Upper lobe of left lung (tissue), 6 donors: ENCODE measurements at regions not wholly inside any gene's neighbourhood (a gene's known extent, or its start where the extent isn't known, plus 50 kb on each side); places are given as distances from the start of the nearest gene placed in this dataset.
A peak's percentile ranks its signal among the peaks of the same experiment; 100 is the strongest.
"Not testable (repeated sequence)": the region's sequence is repeated elsewhere in the genome, so short reads cannot be mapped to it uniquely, and the experiment has no call there.

Experiments used
- ATAC-seq, 2 donors: fragments of 200-7000 bp; cut with Tn5 transposase; one replicate each; pipeline ENCODE4 v1.9.1; 2022; ENCODE audit warnings: mild to moderate bottlenecking in 2 of 2, moderate library complexity in 2 of 2; ENCODE audit not compliant: low FRiP score in 2 of 2
- DNase-seq, 2 donors: peaks; one replicate each; pipeline ENCODE4 v3.0.0-alpha.2; 2019 to 2020
- H3K27ac ChIP-seq, 4 donors: fragments of 200-600 bp; sonication (generic); one replicate each; pipeline ENCODE4 v1.5.1; 2016 to 2019
- H3K27me3 ChIP-seq, 4 donors: fragments of 200-600 bp; sonication (generic); one replicate each; pipeline ENCODE4 v1.5.1; 2017 to 2019
- H3K36me3 ChIP-seq, 4 donors: fragments of 200-600 bp; sonication (generic); one replicate each; pipeline ENCODE4 v1.5.1; 2016 to 2019
- H3K4me1 ChIP-seq, 4 donors: fragments of 200-600 bp; sonication (generic); one replicate each; pipeline ENCODE4 v1.5.1; 2018 to 2019
- H3K4me3 ChIP-seq, 4 donors: fragments of 200-600 bp; sonication (generic); one replicate each; pipeline ENCODE4 v1.5.1; 2017 to 2019; ENCODE audit warnings: mild to moderate bottlenecking in 2 of 4, moderate library complexity in 1 of 4
- H3K9me3 ChIP-seq, 4 donors: fragments of 200-600 bp; sonication (generic); one replicate each; pipeline ENCODE4 v1.5.1; 2018 to 2019
- CTCF ChIP-seq, 6 experiments: fragments of 450-650 bp in 4 of 6; fragments of 200-600 bp in 2 of 6; sonication (generic) in 2 of 6; IDR thresholded peaks; one replicate each; pipeline ENCODE4 v1.5.1; 2016 to 2019; ENCODE audit warnings: antibody characterized with exemption in 6 of 6
- EP300 ChIP-seq, 4 donors: sonication (generic); formaldehyde crosslinking; IDR thresholded peaks; one replicate each; pipeline ENCODE4 v1.5.1; 2017; ENCODE audit warnings: antibody characterized with exemption in 4 of 4, control low read depth in 2 of 4
- POLR2A ChIP-seq, 4 donors: fragments of 450-650 bp; IDR thresholded peaks; one replicate each; pipeline ENCODE4 v1.5.1; 2016 to 2017; ENCODE audit warnings: antibody characterized with exemption in 4 of 4, mild to moderate bottlenecking in 2 of 4
- POLR2AphosphoS5 ChIP-seq, 2 donors: sonication (generic); formaldehyde crosslinking; IDR thresholded peaks; one replicate each; pipeline ENCODE4 v1.5.1; 2017; ENCODE audit warnings: antibody characterized with exemption in 2 of 2
- WGBS, 2 donors: methylation state at CpG; one replicate each; pipeline ENCODE4 v1.1.5; 2017 to 2018; 5-methylcytosine and 5-hydroxymethylcytosine counted together
- donor health status: DM: no; HTN: no; CAD: no; lungs with moderate emphysema.
- donor health status: DM: no; HTN: yes; CAD: no; lungs with severe emphysema.

GRCh38 chr12:74663958-74664357, 126.3 kb downstream of the ATXN7L3B start:
- H3K27ac ChIP-seq = no peak overlapping the region
- TF ChIP-seq POLR2A (IDR thresholded peaks at IDR 0.05) = no peak
- no peak for TF ChIP-seq CTCF (IDR thresholded peaks at IDR 0.05)
- TF ChIP-seq POLR2AphosphoS5 (IDR thresholded peaks at IDR 0.05) = no peak
- TF ChIP-seq EP300 (IDR thresholded peaks at IDR 0.05) = no peak
- no peaks in the 10 kb centered on the region for H3K4me1 ChIP-seq
- ATAC-seq (no peak), DNase-seq (peak in 1 of 2 donors; percentile 67)
- 96 to 98% methylated on average over 10 to 20 of the region's 20 CpGs for WGBS, 2 donors
- no peaks in the 10 kb centered on the region for H3K36me3 ChIP-seq
- no peaks in the 10 kb centered on the region for H3K27me3 ChIP-seq
- no peaks in the 10 kb centered on the region for H3K9me3 ChIP-seq
- no peak overlapping the region for H3K4me3 ChIP-seq

- Histone ChIP-seq H3K27ac (no peak overlapping the region), H3K4me3 (no peak overlapping the region), H3K36me3 (no peaks in the 10 kb centered on the region), H3K9me3 (no peaks in the 10 kb centered on the region), H3K27me3 (no peaks in the 10 kb centered on the region), H3K4me1 (no peaks in the 10 kb centered on the region)
- TF ChIP-seq POLR2AphosphoS5 (IDR thresholded peaks at IDR 0.05) (no peak), CTCF (IDR thresholded peaks at IDR 0.05) (no peak), POLR2A (IDR thresholded peaks at IDR 0.05) (no peak), EP300 (IDR thresholded peaks at IDR 0.05) (no peak)
- no peak for DNase-seq
- ATAC-seq = no peak
Observed at GRCh38 chr12:74665690-74666089, 128.1 kb downstream of the ATXN7L3B start.

GRCh38 chr12:74671421-74671820, 133.8 kb downstream of the ATXN7L3B start:
- WGBS, 2 donors = 67 to 72% methylated on average over 1 of the region's 1 CpG
- Histone ChIP-seq H3K4me3 (no peak overlapping the region), H3K27me3 (no peaks in the 10 kb centered on the region), H3K9me3 (no peaks in the 10 kb centered on the region), H3K27ac (no peak overlapping the region), H3K4me1 (no peaks in the 10 kb centered on the region), H3K36me3 (no peaks in the 10 kb centered on the region)
- ATAC-seq (no peak), DNase-seq (no peak)
- TF ChIP-seq POLR2A (IDR thresholded peaks at IDR 0.05) (no peak), POLR2AphosphoS5 (IDR thresholded peaks at IDR 0.05) (no peak), EP300 (IDR thresholded peaks at IDR 0.05) (no peak), CTCF (IDR thresholded peaks at IDR 0.05) (no peak)

GRCh38 chr12:74676955-74677354, 139.3 kb downstream of the ATXN7L3B start:
- WGBS, 2 donors = 74 to 95% methylated on average over 3 to 4 of the region's 4 CpGs
- not testable (repeated sequence) for ATAC-seq, H3K9me3 ChIP-seq, H3K4me3 ChIP-seq, H3K27me3 ChIP-seq, H3K4me1 ChIP-seq, DNase-seq, H3K36me3 ChIP-seq, H3K27ac ChIP-seq

GRCh38 chr12:74685385-74685784, 147.8 kb downstream of the ATXN7L3B start:
- Histone ChIP-seq H3K36me3 (no peaks in the 10 kb centered on the region), H3K9me3 (no peaks in the 10 kb centered on the region), H3K27ac (no peak overlapping the region), H3K4me1 (no peaks in the 10 kb centered on the region), H3K4me3 (no peak overlapping the region), H3K27me3 (no peaks in the 10 kb centered on the region)
- ATAC-seq = no peak
- no peak for DNase-seq
- TF ChIP-seq POLR2A (IDR thresholded peaks at IDR 0.05) = no peak
- no peak for TF ChIP-seq EP300 (IDR thresholded peaks at IDR 0.05)
- TF ChIP-seq CTCF (IDR thresholded peaks at IDR 0.05) = no peak
- no peak for TF ChIP-seq POLR2AphosphoS5 (IDR thresholded peaks at IDR 0.05)
- WGBS, 2 donors = 59 to 70% methylated on average over 5 of the region's 5 CpGs
